GM23338 (cell line): ENCODE measurements at regions not wholly inside any gene's neighbourhood (a gene's known extent, or its start where the extent isn't known, plus 50 kb on each side); places are given as distances from the start of the nearest gene placed in this dataset.

ENCODE experiments used
- ATAC-seq: fragments of 200-7000 bp; cut with Tn5 transposase; 3 replicates; pipeline ENCODE4 v1.9.1; 2020
- DNase-seq: peaks from one replicate; pipeline ENCODE4 v3.0.0-alpha.2; 2015; ENCODE audit warnings: low spot score
- H2AFZ ChIP-seq: fragments of 200-600 bp; sonication (generic); 2 replicates; pipeline ENCODE4 v1.8.0; 2016; ENCODE audit warnings: antibody characterized with exemption, mild to moderate bottlenecking, moderate library complexity
- H3F3A ChIP-seq: fragments of 200-600 bp; sonication (generic); replicated peaks from 2 replicates; pipeline ENCODE4 v1.8.0; 2017; ENCODE audit warnings: antibody characterized with exemption, mixed run types, low read depth
- H3K27ac ChIP-seq: fragments of 200-600 bp; sonication (generic); 2 replicates; pipeline ENCODE4 v1.6.1; 2016; ENCODE audit warnings: low read depth
- H3K27me3 ChIP-seq: fragments of 200-600 bp; sonication (generic); 2 replicates; pipeline ENCODE4 v1.8.0; 2016; ENCODE audit warnings: mild to moderate bottlenecking, mixed run types, moderate library complexity; ENCODE audit not compliant: insufficient read depth
- H3K36me3 ChIP-seq: fragments of 200-600 bp; sonication (generic); 2 replicates; pipeline ENCODE4 v1.8.0; 2016; ENCODE audit warnings: mild to moderate bottlenecking; ENCODE audit not compliant: insufficient read depth
- H3K4me1 ChIP-seq: fragments of 200-600 bp; sonication (generic); 2 replicates; pipeline ENCODE4 v1.8.0; 2016; ENCODE audit warnings: mild to moderate bottlenecking, moderate library complexity; ENCODE audit not compliant: insufficient read depth
- H3K4me2 ChIP-seq: fragments of 200-600 bp; sonication (generic); 2 replicates; pipeline ENCODE4 v1.7.1; 2017; ENCODE audit warnings: mixed run types
- H3K4me3 ChIP-seq: fragments of 200-600 bp; sonication (generic); 2 replicates; pipeline ENCODE4 v1.6.1; 2016; ENCODE audit warnings: mixed run types
- H3K79me2 ChIP-seq: fragments of 200-600 bp; sonication (generic); replicated peaks from 2 replicates; pipeline ENCODE4 v1.8.0; 2017; ENCODE audit warnings: mild to moderate bottlenecking; ENCODE audit not compliant: insufficient read depth
- H3K9me2 ChIP-seq: fragments of 200-600 bp; sonication (generic); 2 replicates; pipeline ENCODE4 v1.8.0; 2017; ENCODE audit not compliant: insufficient read depth
- H4K20me1 ChIP-seq: fragments of 200-600 bp; sonication (generic); replicated peaks from 2 replicates; pipeline ENCODE4 v1.8.0; 2017; ENCODE audit warnings: mild to moderate bottlenecking; ENCODE audit not compliant: insufficient read depth
- H3K27ac Mint-ChIP-seq: 2 replicates; pipeline ENCODE4 v1.8.0; 2020; ENCODE audit warnings: inconsistent platforms, mild to moderate bottlenecking, moderate library complexity, mixed read lengths
- H3K27me3 Mint-ChIP-seq: 3 replicates; pipeline ENCODE4 v1.8.0; 2022; ENCODE audit warnings: low read depth, mild to moderate bottlenecking, moderate library complexity, mixed read lengths, inconsistent platforms; ENCODE audit not compliant: insufficient read depth, poor library complexity
- H3K36me3 Mint-ChIP-seq: 3 replicates; pipeline ENCODE4 v1.8.0; 2021; ENCODE audit warnings: low read depth, mild to moderate bottlenecking, inconsistent platforms, moderate library complexity, mixed read lengths
- H3K4me1 Mint-ChIP-seq: 3 replicates; pipeline ENCODE4 v1.8.0; 2020; ENCODE audit warnings: mild to moderate bottlenecking, inconsistent platforms, mixed read lengths
- H3K4me3 Mint-ChIP-seq: 3 replicates; pipeline ENCODE4 v1.8.0; 2021; ENCODE audit warnings: moderate library complexity, mild to moderate bottlenecking, inconsistent platforms, mixed read lengths
- H3K9me3 Mint-ChIP-seq: 3 replicates; pipeline ENCODE4 v1.8.0; 2020; ENCODE audit warnings: moderate library complexity, mild to moderate bottlenecking, inconsistent platforms, mixed read lengths
- CREB1 ChIP-seq: fragments of 250-450 bp; sonication (Bioruptor Pico); IDR thresholded peaks from 2 replicates; pipeline ENCODE4 v1.5.0; 2020; ENCODE audit warnings: low read depth, mild to moderate bottlenecking, moderate library complexity
- CTCF ChIP-seq, 2 experiments: fragments of 200-600 bp in 1 of 2; sonication (generic) in 1 of 2; conservative IDR thresholded peaks; 2 replicates each; pipeline versions ENCODE4 v1.5.1 to v1.6.1; 2016 to 2017; ENCODE audit warnings: antibody characterized with exemption in 2 of 2, low read depth in 2 of 2, mild to moderate bottlenecking in 2 of 2, moderate library complexity in 1 of 2
- EZH2 ChIP-seq: fragments of 200-600 bp; sonication (generic); IDR thresholded peaks from one replicate; pipeline ENCODE4 v1.8.0; 2017; ENCODE audit warnings: antibody characterized with exemption, mild to moderate bottlenecking, low read depth; ENCODE audit not compliant: unreplicated experiment
- EZH2phosphoT487 ChIP-seq: fragments of 200-600 bp; sonication (generic); IDR thresholded peaks from one replicate; pipeline ENCODE4 v1.8.1; 2018; ENCODE audit warnings: antibody characterized with exemption; ENCODE audit not compliant: unreplicated experiment
- JUNB ChIP-seq: IDR thresholded peaks from one replicate; pipeline ENCODE4 v1.6.1; 2016; ENCODE audit warnings: antibody characterized with exemption; ENCODE audit not compliant: unreplicated experiment
- NANOG ChIP-seq: IDR thresholded peaks from 2 replicates; pipeline ENCODE4 v1.6.1; 2016; ENCODE audit warnings: antibody characterized with exemption, borderline replicate concordance
- POLR2AphosphoS5 ChIP-seq: IDR thresholded peaks from 2 replicates; pipeline ENCODE4 v1.6.1; 2016; ENCODE audit warnings: antibody characterized with exemption, low read depth
- STAT1 ChIP-seq: IDR thresholded peaks from one replicate; pipeline ENCODE4 v1.6.1; 2016; ENCODE audit warnings: antibody characterized with exemption; ENCODE audit not compliant: unreplicated experiment
- ZNF114 ChIP-seq: fragments of 250-450 bp; sonication (Bioruptor Pico); IDR thresholded peaks from 2 replicates; pipeline ENCODE4 v1.5.0; 2020; ENCODE audit warnings: mild to moderate bottlenecking, moderate library complexity
- ZNF331 ChIP-seq: fragments of 250-450 bp; sonication (Bioruptor Pico); IDR thresholded peaks from 2 replicates; pipeline ENCODE4 v1.5.0; 2020; ENCODE audit warnings: low read depth, mild to moderate bottlenecking, moderate library complexity
- ZNF462 ChIP-seq: fragments of 250-450 bp; sonication (Bioruptor Pico); IDR thresholded peaks from 2 replicates; pipeline ENCODE4 v1.5.0; 2020; ENCODE audit warnings: mild to moderate bottlenecking, moderate library complexity
- TF ChIP-seq, protein P1 (sequence below): IDR thresholded peaks from one replicate; pipeline ENCODE4 v1.6.1; 2018; ENCODE audit warnings: antibody characterized with exemption; ENCODE audit not compliant: unreplicated experiment
- TF ChIP-seq, protein P2 (sequence below): IDR thresholded peaks from 2 replicates; pipeline ENCODE4 v1.6.1; 2016; ENCODE audit warnings: antibody characterized with exemption

GRCh38 chr5:143932584-143932983 is 120.6 kb downstream of the HMHB1 start:
- Histone ChIP-seq H3F3A (no peaks in the 10 kb centered on the region), H4K20me1 (no peaks in the 10 kb centered on the region), H3K27ac (no peak overlapping the region), H2AFZ (no peak overlapping the region), H3K4me3 (no peak overlapping the region), H3K4me1 (peaks cover 16% of the 10 kb centered on the region), H3K4me2 (no peak overlapping the region), H3K36me3 (no peaks in the 10 kb centered on the region), H3K9me2 (0 out of 2 replicates have a peak, but pooled peaks cover 3% of the 10 kb centered on the region), H3K27me3 (no peaks in the 10 kb centered on the region), H3K79me2 (no peaks in the 10 kb centered on the region)
- H3K9me3 Mint-ChIP-seq = peaks cover 13% of the 10 kb centered on the region
- TF ChIP-seq EZH2 (no peak), EZH2phosphoT487 (no peak), POLR2AphosphoS5 (no peak), CTCF (conservative IDR thresholded peaks at IDR 0.05; ENCODE audit: low read depth in 2 of 2) (no peak), ZNF462 (CRISPR knock-in tag) (no peak), JUNB (no peak), ZNF114 (CRISPR knock-in tag) (no peak), CREB1 (CRISPR knock-in tag) (no peak), ZNF331 (no peak), STAT1 (no peak), NANOG (no peak)
- TF ChIP-seq, protein P1, sequence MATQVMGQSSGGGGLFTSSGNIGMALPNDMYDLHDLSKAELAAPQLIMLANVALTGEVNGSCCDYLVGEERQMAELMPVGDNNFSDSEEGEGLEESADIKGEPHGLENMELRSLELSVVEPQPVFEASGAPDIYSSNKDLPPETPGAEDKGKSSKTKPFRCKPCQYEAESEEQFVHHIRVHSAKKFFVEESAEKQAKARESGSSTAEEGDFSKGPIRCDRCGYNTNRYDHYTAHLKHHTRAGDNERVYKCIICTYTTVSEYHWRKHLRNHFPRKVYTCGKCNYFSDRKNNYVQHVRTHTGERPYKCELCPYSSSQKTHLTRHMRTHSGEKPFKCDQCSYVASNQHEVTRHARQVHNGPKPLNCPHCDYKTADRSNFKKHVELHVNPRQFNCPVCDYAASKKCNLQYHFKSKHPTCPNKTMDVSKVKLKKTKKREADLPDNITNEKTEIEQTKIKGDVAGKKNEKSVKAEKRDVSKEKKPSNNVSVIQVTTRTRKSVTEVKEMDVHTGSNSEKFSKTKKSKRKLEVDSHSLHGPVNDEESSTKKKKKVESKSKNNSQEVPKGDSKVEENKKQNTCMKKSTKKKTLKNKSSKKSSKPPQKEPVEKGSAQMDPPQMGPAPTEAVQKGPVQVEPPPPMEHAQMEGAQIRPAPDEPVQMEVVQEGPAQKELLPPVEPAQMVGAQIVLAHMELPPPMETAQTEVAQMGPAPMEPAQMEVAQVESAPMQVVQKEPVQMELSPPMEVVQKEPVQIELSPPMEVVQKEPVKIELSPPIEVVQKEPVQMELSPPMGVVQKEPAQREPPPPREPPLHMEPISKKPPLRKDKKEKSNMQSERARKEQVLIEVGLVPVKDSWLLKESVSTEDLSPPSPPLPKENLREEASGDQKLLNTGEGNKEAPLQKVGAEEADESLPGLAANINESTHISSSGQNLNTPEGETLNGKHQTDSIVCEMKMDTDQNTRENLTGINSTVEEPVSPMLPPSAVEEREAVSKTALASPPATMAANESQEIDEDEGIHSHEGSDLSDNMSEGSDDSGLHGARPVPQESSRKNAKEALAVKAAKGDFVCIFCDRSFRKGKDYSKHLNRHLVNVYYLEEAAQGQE = no peak
- TF ChIP-seq, protein P2, sequence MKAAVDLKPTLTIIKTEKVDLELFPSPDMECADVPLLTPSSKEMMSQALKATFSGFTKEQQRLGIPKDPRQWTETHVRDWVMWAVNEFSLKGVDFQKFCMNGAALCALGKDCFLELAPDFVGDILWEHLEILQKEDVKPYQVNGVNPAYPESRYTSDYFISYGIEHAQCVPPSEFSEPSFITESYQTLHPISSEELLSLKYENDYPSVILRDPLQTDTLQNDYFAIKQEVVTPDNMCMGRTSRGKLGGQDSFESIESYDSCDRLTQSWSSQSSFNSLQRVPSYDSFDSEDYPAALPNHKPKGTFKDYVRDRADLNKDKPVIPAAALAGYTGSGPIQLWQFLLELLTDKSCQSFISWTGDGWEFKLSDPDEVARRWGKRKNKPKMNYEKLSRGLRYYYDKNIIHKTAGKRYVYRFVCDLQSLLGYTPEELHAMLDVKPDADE = no peak
- ATAC-seq = no peak
- peaks cover 6% of the 10 kb centered on the region for H3K27me3 Mint-ChIP-seq
- no peak overlapping the region for H3K4me3 Mint-ChIP-seq
- H3K4me1 Mint-ChIP-seq = peaks cover 15% of the 10 kb centered on the region
- DNase-seq = no peak
- H3K27ac Mint-ChIP-seq = no peak overlapping the region
- H3K36me3 Mint-ChIP-seq = peaks cover 2% of the 10 kb centered on the region; the same call in 1 of the 3 replicates
